Endothelial cell of umbilical vein (primary cell): ENCODE measurements at regions not wholly inside any gene's neighbourhood (a gene's known extent, or its start where the extent isn't known, plus 50 kb on each side); places are given as distances from the start of the nearest gene placed in this dataset.

Source experiments
- BruUV-seq: library from RNA; stranded (reverse); fragments of 400-500 nt; replicated peaks from 2 replicates; lab custom pipeline; 2021; lab: Mats Ljungman, UMichigan
- CTCF ChIA-PET: fragments of 300-600, 350-600 bp; sonication (Branson Sonifier 250); formaldehyde crosslinking; loops from one replicate; lab custom pipeline; 2021; ENCODE audit warnings: antibody characterized with exemption, inconsistent platforms; lab: Charles Lee
- POLR2A ChIA-PET: fragments of 300-600, 350-600 bp; sonication (Branson Sonifier 250); formaldehyde crosslinking; loops from one replicate; lab custom pipeline; 2021; ENCODE audit warnings: antibody characterized with exemption, inconsistent platforms; lab: Charles Lee
- DNase-seq: peaks from one replicate; pipeline ENCODE4 v3.0.0-alpha.2; 2011; ENCODE audit warnings: low read depth, low spot score
- FAIRE-seq: peaks from 2 replicates; lab custom pipeline; 2011; peaks lifted over from hg19 to GRCh38; lab: Jason Lieb, UNC
- H2AFZ ChIP-seq: 2 replicates; pipeline ENCODE4 v1.6.0; 2012; ENCODE audit warnings: low read depth, low read length, control low read depth, inconsistent platforms
- H3K27ac ChIP-seq: 2 replicates; pipeline ENCODE4 v1.5.1; 2011; ENCODE audit warnings: low read depth, mild to moderate bottlenecking, control low read depth, low read length, moderate library complexity; ENCODE audit not compliant: insufficient read depth
- H3K27me3 ChIP-seq, 2 experiments: 2 replicates each; pipeline versions ENCODE4 v1.6.0 to v1.6.1; 2011; ENCODE audit warnings: low read length in 2 of 2, mixed read lengths in 1 of 2; ENCODE audit not compliant: control insufficient read depth in 2 of 2, insufficient read depth in 2 of 2
- H3K36me3 ChIP-seq, 2 experiments: 2 replicates in 1 of 2; 3 replicates in 1 of 2; pipeline ENCODE4 v1.5.1; 2011; ENCODE audit warnings: low read length in 2 of 2, mild to moderate bottlenecking in 1 of 2, moderate library complexity in 1 of 2; ENCODE audit not compliant: control insufficient read depth in 2 of 2, insufficient read depth in 2 of 2; ENCODE audit errors: extremely low read depth in 1 of 2
- H3K4me1 ChIP-seq: 3 replicates; pipeline ENCODE4 v1.5.1; 2011; ENCODE audit warnings: mild to moderate bottlenecking, low read length; ENCODE audit not compliant: control insufficient read depth, insufficient read depth; ENCODE audit errors: extremely low read depth
- H3K4me2 ChIP-seq: 2 replicates; pipeline ENCODE4 v1.6.1; 2011; ENCODE audit warnings: low read length, control low read depth, mixed read lengths; ENCODE audit not compliant: insufficient read depth
- H3K4me3 ChIP-seq, 3 experiments: fragments of 200-600 bp in 1 of 3; sonication (generic), shearing (Covaris generic) in 1 of 3; replicated peaks in 1 of 3; 2 replicates each; pipeline ENCODE4 v1.5.1; 2011 to 2016; ENCODE audit warnings: control low read depth in 3 of 3, low read length in 3 of 3, mild to moderate bottlenecking in 2 of 3, inconsistent platforms in 1 of 3, low read depth in 1 of 3, moderate library complexity in 1 of 3; ENCODE audit not compliant: insufficient read depth in 1 of 3
- H3K79me2 ChIP-seq: 2 replicates; pipeline ENCODE4 v1.6.0; 2012; ENCODE audit warnings: low read length, inconsistent platforms; ENCODE audit not compliant: control insufficient read depth, insufficient read depth
- H3K9ac ChIP-seq: replicated peaks from 2 replicates; pipeline ENCODE3; 2011; ENCODE audit warnings: low read length, control low read depth; ENCODE audit not compliant: insufficient read depth; ENCODE audit errors: extremely low read depth
- H3K9me1 ChIP-seq: replicated peaks from 3 replicates; pipeline ENCODE4 v1.6.0; 2011; ENCODE audit warnings: mild to moderate bottlenecking, low read length; ENCODE audit not compliant: control insufficient read depth, insufficient read depth; ENCODE audit errors: extremely low read depth
- H3K9me3 ChIP-seq: replicated peaks from 2 replicates; pipeline ENCODE4 v1.5.1; 2012; ENCODE audit warnings: low read length, inconsistent platforms; ENCODE audit not compliant: control insufficient read depth, insufficient read depth
- H4K20me1 ChIP-seq: replicated peaks from 2 replicates; pipeline ENCODE3; 2011; ENCODE audit warnings: mild to moderate bottlenecking, low read length; ENCODE audit not compliant: control insufficient read depth, insufficient read depth; ENCODE audit errors: extremely low read depth
- CTCF ChIP-seq, 2 donors: IDR thresholded peaks; 1 replicate in 1 of 2; 2 replicates in 1 of 2; pipeline ENCODE4 v1.5.1; 2011; ENCODE audit warnings: low read length in 2 of 2, mild to moderate bottlenecking in 2 of 2, moderate library complexity in 2 of 2, control low read depth in 1 of 2, inconsistent platforms in 1 of 2, low read depth in 1 of 2; ENCODE audit not compliant: insufficient read depth in 1 of 2; ENCODE audit errors: extremely low read depth in 1 of 2
- EZH2 ChIP-seq: IDR thresholded peaks from 2 replicates; pipeline ENCODE4 v1.6.1; 2012; ENCODE audit warnings: borderline replicate concordance, low read depth, mild to moderate bottlenecking, moderate library complexity, low read length, inconsistent platforms; ENCODE audit not compliant: severe bottlenecking
- FOS ChIP-seq: IDR thresholded peaks from 2 replicates; pipeline ENCODE4 v1.6.1; 2011; ENCODE audit warnings: mild to moderate bottlenecking, low read length, moderate library complexity, borderline replicate concordance; ENCODE audit not compliant: insufficient read depth
- GATA2 ChIP-seq: IDR thresholded peaks from 2 replicates; pipeline ENCODE4 v1.7.0; 2011; ENCODE audit warnings: low read depth, mild to moderate bottlenecking, moderate library complexity, mixed read lengths, low read length; ENCODE audit not compliant: insufficient read length, insufficient read depth
- JUN ChIP-seq: IDR thresholded peaks from 2 replicates; pipeline ENCODE4 v1.6.1; 2011; ENCODE audit warnings: borderline replicate concordance, low read depth; ENCODE audit not compliant: insufficient read length, insufficient read depth
- MAX ChIP-seq: IDR thresholded peaks from 2 replicates; pipeline ENCODE4 v1.6.1; 2011; ENCODE audit not compliant: insufficient read depth, insufficient read length
- MYC ChIP-seq: IDR thresholded peaks from one replicate; pipeline ENCODE4 v1.6.1; 2011; ENCODE audit warnings: mild to moderate bottlenecking, low read depth, low read length
- POLR2A ChIP-seq: IDR thresholded peaks from 2 replicates; pipeline ENCODE4 v1.6.1; 2012; ENCODE audit warnings: low read depth, mild to moderate bottlenecking, control low read depth, low read length
- POLR2AphosphoS5 ChIP-seq: IDR thresholded peaks from 2 replicates; pipeline ENCODE4 v1.6.1; 2012; ENCODE audit warnings: low read depth, mild to moderate bottlenecking, control low read depth, low read length, moderate library complexity; ENCODE audit not compliant: insufficient read depth
- dilution Hi-C: fragments of 300-500 bp; cut with MboI; formaldehyde crosslinking; loops from one replicate; pipeline ENCODE4 v1.15.0; 2019; ENCODE audit warnings: low sequenced_read_pairs; ENCODE audit not compliant: extremely low pct_ligation_motif_present
- intact Hi-C: fragments of 100-400 bp; cut with micrococcal nuclease; formaldehyde crosslinking; loops from one replicate; pipeline ENCODE4 v1.10.0; 2022

- no peaks in the 10 kb centered on the region for H3K9me1 ChIP-seq
- H3K79me2 ChIP-seq = no peaks in the 10 kb centered on the region
- H3K4me1 ChIP-seq = peaks cover 16% of the 10 kb centered on the region
- H3K27me3 ChIP-seq = no peaks in the 10 kb centered on the region
- ChIA-PET CTCF (interaction anchor here (1.1 kb wide), 1 partner anchor 26 kb away, joined by 3 read pairs; no protein-coding TSS in a partner anchor), POLR2A (no interaction called here)
- H3K36me3 ChIP-seq = no peaks in the 10 kb centered on the region
- no peak overlapping the region for H3K9ac ChIP-seq
- intact Hi-C loops (no loop called here), dilution Hi-C loops (no loop called here)
- no peak overlapping the region for H3K27ac ChIP-seq
- no peak overlapping the region for H3K4me3 ChIP-seq
- no peak overlapping the region for H3K4me2 ChIP-seq
- H2AFZ ChIP-seq = no peak overlapping the region
- no TSS peak for BruUV-seq
- TF ChIP-seq MAX = no peak
- TF ChIP-seq POLR2A = no peak
- no peak for TF ChIP-seq GATA2
- no peak for TF ChIP-seq MYC
- no peak for TF ChIP-seq EZH2
- TF ChIP-seq FOS = no peak
- no peaks in the 10 kb centered on the region for H4K20me1 ChIP-seq
- FAIRE-seq (no peak), DNase-seq (no peak)
- H3K9me3 ChIP-seq = no peaks in the 10 kb centered on the region
These were observed 337.0 kb upstream of the MEOX2 start for GRCh38 chr7:16023503-16023902.

GRCh38 chr7:16023046-16023445 is 336.6 kb upstream of the MEOX2 start:
- dilution Hi-C loops = no loop called here
- ChIA-PET CTCF (interaction anchor here (1.1 kb wide), 1 partner anchor 27 kb away, joined by 3 read pairs; no protein-coding TSS in a partner anchor), POLR2A (no interaction called here)
- Histone ChIP-seq H4K20me1 (no peaks in the 10 kb centered on the region), H2AFZ (no peak overlapping the region), H3K4me2 (no peak overlapping the region), H3K27me3 (no peaks in the 10 kb centered on the region), H3K9me1 (no peaks in the 10 kb centered on the region), H3K4me3 (no peak overlapping the region), H3K9me3 (no peaks in the 10 kb centered on the region), H3K27ac (no peak overlapping the region), H3K79me2 (no peaks in the 10 kb centered on the region), H3K4me1 (peaks cover 11% of the 10 kb centered on the region), H3K36me3 (no peaks in the 10 kb centered on the region), H3K9ac (no peak overlapping the region)
- DNase-seq (peak; percentile 72), FAIRE-seq (no peak)
- BruUV-seq = no TSS peak
- no peak for TF ChIP-seq POLR2AphosphoS5
- no peak for TF ChIP-seq CTCF (IDR thresholded peaks at IDR 0.05; ENCODE audit: extremely low read depth in 1 of 2, insufficient read depth in 1 of 2, low read depth in 1 of 2, low read length in 2 of 2)
- no peak for TF ChIP-seq MAX
- TF ChIP-seq EZH2 = no peak
- TF ChIP-seq FOS = no peak
- no peak for TF ChIP-seq JUN
- TF ChIP-seq GATA2 = no peak
- TF ChIP-seq POLR2A = no peak
- no peak for TF ChIP-seq MYC
- intact Hi-C loops = no loop called here
